ENCODE measurements at regions not wholly inside any gene's neighbourhood (a gene's known extent, or its start where the extent isn't known, plus 50 kb on each side); places are given as distances from the start of the nearest gene placed in this dataset.
A peak's percentile ranks its signal among the peaks of the same experiment; 100 is the strongest.

DNA sequence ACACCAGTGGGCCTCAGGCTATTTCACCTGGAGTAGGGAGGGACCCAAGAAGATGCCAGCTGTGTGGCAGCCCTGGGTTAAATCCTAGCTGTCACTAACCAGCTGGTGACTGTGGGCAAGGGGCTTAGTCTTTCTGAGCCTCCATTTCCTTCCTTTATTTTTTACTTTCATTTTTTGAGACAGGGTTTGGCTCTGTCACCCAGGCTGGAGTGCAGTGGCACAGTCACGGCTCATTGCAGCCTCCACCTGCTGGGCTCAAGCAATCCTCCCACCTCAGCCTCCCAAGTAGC is 108.0 kb upstream of the SMAD3 start:
- Histone ChIP-seq H2AFZ (ENCODE audit: low read length) (no peak overlapping the region), H3K4me1 (ENCODE audit: insufficient read depth, low read length, poor library complexity, severe bottlenecking) (peaks cover 8% of the 10 kb centered on the region), H3K9ac (ENCODE audit: low read depth, low read length, poor library complexity, severe bottlenecking) (no peak overlapping the region), H3F3A (ENCODE audit: low read depth) (no peaks in the 10 kb centered on the region), H3K4me2 (ENCODE audit: low read depth, low read length, poor library complexity, severe bottlenecking) (peak overlapping the region; percentile 17), H3K9me3 (ENCODE audit: insufficient read depth, low read depth, low read length) (no peaks in the 10 kb centered on the region), H3K4me3 (ENCODE audit: low read length, poor library complexity, severe bottlenecking) (no peak overlapping the region), H3K79me2 (ENCODE audit: insufficient read depth, low read length) (no peaks in the 10 kb centered on the region), H3K36me3 (ENCODE audit: insufficient read depth, low read length) (no peaks in the 10 kb centered on the region), H4K20me1 (ENCODE audit: insufficient read depth, low read length, poor library complexity, severe bottlenecking) (no peaks in the 10 kb centered on the region), H3K9me2 (replicated peaks; ENCODE audit: low read depth, low read length) (no peaks in the 10 kb centered on the region), H3K27me3 (ENCODE audit: insufficient read depth, low read length, poor library complexity, severe bottlenecking) (no peaks in the 10 kb centered on the region)
- no peak for TF ChIP-seq EZH2phosphoT487 (IDR thresholded peaks at IDR 0.05; ENCODE audit: borderline replicate concordance)
- TF ChIP-seq, protein P1, sequence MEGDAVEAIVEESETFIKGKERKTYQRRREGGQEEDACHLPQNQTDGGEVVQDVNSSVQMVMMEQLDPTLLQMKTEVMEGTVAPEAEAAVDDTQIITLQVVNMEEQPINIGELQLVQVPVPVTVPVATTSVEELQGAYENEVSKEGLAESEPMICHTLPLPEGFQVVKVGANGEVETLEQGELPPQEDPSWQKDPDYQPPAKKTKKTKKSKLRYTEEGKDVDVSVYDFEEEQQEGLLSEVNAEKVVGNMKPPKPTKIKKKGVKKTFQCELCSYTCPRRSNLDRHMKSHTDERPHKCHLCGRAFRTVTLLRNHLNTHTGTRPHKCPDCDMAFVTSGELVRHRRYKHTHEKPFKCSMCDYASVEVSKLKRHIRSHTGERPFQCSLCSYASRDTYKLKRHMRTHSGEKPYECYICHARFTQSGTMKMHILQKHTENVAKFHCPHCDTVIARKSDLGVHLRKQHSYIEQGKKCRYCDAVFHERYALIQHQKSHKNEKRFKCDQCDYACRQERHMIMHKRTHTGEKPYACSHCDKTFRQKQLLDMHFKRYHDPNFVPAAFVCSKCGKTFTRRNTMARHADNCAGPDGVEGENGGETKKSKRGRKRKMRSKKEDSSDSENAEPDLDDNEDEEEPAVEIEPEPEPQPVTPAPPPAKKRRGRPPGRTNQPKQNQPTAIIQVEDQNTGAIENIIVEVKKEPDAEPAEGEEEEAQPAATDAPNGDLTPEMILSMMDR (conservative IDR thresholded peaks at IDR 0.05; ENCODE audit: low read length), result no peak

DNA sequence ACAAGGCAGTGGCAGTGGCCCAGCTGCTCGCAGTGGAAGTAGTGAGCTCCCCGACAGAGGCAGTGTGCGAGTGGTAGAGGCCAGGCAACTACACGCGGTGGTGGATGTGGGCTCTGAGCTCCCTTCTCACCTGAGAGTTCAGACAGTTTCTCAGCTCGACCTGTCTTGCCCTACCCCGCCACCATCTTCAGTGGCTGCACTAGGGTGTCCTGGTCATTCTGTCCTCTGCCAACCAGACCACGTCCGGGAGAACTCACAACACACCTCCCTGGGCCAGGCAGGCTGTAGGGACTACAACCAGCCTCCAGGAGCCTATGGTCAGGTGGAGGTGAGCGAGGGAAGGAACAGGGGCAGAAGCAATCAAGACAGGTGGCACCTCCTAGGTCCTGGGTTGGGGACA is 106.3 kb upstream of the SMAD3 start:
- no peak overlapping the region for H2AFZ ChIP-seq (ENCODE audit: low read length)
- H3K27me3 ChIP-seq (ENCODE audit: insufficient read depth, low read length, poor library complexity, severe bottlenecking), result no peaks in the 10 kb centered on the region
- TF ChIP-seq, protein P1 (conservative IDR thresholded peaks at IDR 0.05; ENCODE audit: low read length), result no peak
- TF ChIP-seq EZH2phosphoT487 (IDR thresholded peaks at IDR 0.05; ENCODE audit: borderline replicate concordance), result no peak
- H3F3A ChIP-seq (ENCODE audit: low read depth), result no peaks in the 10 kb centered on the region
- H3K4me3 ChIP-seq (ENCODE audit: low read length, poor library complexity, severe bottlenecking), result no peak overlapping the region
- no peaks in the 10 kb centered on the region for H3K36me3 ChIP-seq (ENCODE audit: insufficient read depth, low read length)
- no peak overlapping the region for H3K4me2 ChIP-seq (ENCODE audit: low read depth, low read length, poor library complexity, severe bottlenecking)
- H3K9me2 ChIP-seq (replicated peaks; ENCODE audit: low read depth, low read length), result no peaks in the 10 kb centered on the region
- H3K9ac ChIP-seq (ENCODE audit: low read depth, low read length, poor library complexity, severe bottlenecking), result no peak overlapping the region
- H3K4me1 ChIP-seq (ENCODE audit: insufficient read depth, low read length, poor library complexity, severe bottlenecking), result peaks cover 8% of the 10 kb centered on the region
- no peaks in the 10 kb centered on the region for H3K79me2 ChIP-seq (ENCODE audit: insufficient read depth, low read length)
- no peaks in the 10 kb centered on the region for H4K20me1 ChIP-seq (ENCODE audit: insufficient read depth, low read length, poor library complexity, severe bottlenecking)
- no peaks in the 10 kb centered on the region for H3K9me3 ChIP-seq (ENCODE audit: insufficient read depth, low read depth, low read length)

DNA sequence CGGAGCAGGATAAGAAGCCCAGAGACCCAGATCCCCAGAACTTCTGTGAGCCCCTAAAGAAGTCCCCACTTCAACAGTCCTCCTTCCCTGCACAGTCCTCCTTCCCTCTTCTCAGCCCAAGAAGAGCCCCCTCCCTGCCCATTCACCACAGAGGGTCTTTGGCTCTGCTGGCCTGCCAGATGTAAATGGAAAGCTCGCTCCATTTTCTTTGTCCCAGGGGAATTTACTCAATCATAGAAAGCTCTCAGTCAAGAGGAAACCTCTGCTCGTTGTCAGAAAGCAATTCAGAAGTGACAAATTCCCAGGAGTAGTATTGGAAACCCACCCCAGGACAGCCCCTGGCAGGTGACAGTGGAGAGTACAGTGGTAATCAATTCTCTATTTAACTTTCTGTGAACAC is 105.5 kb upstream of the SMAD3 start:
- H3K4me1 ChIP-seq (ENCODE audit: insufficient read depth, low read length, poor library complexity, severe bottlenecking), result peaks cover 8% of the 10 kb centered on the region
- no peak overlapping the region for H3K4me3 ChIP-seq (ENCODE audit: low read length, poor library complexity, severe bottlenecking)
- H3K36me3 ChIP-seq (ENCODE audit: insufficient read depth, low read length), result no peaks in the 10 kb centered on the region
- H3K9me2 ChIP-seq (replicated peaks; ENCODE audit: low read depth, low read length), result no peaks in the 10 kb centered on the region
- no peak overlapping the region for H2AFZ ChIP-seq (ENCODE audit: low read length)
- H3K9me3 ChIP-seq (ENCODE audit: insufficient read depth, low read depth, low read length), result no peaks in the 10 kb centered on the region
- no peaks in the 10 kb centered on the region for H3K79me2 ChIP-seq (ENCODE audit: insufficient read depth, low read length)
- no peaks in the 10 kb centered on the region for H3K27me3 ChIP-seq (ENCODE audit: insufficient read depth, low read length, poor library complexity, severe bottlenecking)
- TF ChIP-seq, protein P1 (conservative IDR thresholded peaks at IDR 0.05; ENCODE audit: low read length), result no peak
- no peak for TF ChIP-seq EZH2phosphoT487 (IDR thresholded peaks at IDR 0.05; ENCODE audit: borderline replicate concordance)
- no peaks in the 10 kb centered on the region for H3F3A ChIP-seq (ENCODE audit: low read depth)
- H3K4me2 ChIP-seq (ENCODE audit: low read depth, low read length, poor library complexity, severe bottlenecking), result no peak overlapping the region
- H4K20me1 ChIP-seq (ENCODE audit: insufficient read depth, low read length, poor library complexity, severe bottlenecking), result no peaks in the 10 kb centered on the region
- no peak overlapping the region for H3K9ac ChIP-seq (ENCODE audit: low read depth, low read length, poor library complexity, severe bottlenecking)
